ENCODE measurements at regions not wholly inside any gene's neighbourhood (a gene's known extent, or its start where the extent isn't known, plus 50 kb on each side); places are given as distances from the start of the nearest gene placed in this dataset.
A peak's percentile ranks its signal among the peaks of the same experiment; 100 is the strongest.
"Not testable (repeated sequence)": the region's sequence is repeated elsewhere in the genome, so short reads cannot be mapped to it uniquely, and the experiment has no call there.

GRCh38 chr5:143908959-143909358 is 97.0 kb downstream of the HMHB1 start:
- no peak for DNase-seq (ENCODE audit: low read depth)

- peak; percentile 89 for DNase-seq (ENCODE audit: low read depth)
Measured at GRCh38 chr5:143913008-143913752, 101.2 kb downstream of the HMHB1 start.

DNA sequence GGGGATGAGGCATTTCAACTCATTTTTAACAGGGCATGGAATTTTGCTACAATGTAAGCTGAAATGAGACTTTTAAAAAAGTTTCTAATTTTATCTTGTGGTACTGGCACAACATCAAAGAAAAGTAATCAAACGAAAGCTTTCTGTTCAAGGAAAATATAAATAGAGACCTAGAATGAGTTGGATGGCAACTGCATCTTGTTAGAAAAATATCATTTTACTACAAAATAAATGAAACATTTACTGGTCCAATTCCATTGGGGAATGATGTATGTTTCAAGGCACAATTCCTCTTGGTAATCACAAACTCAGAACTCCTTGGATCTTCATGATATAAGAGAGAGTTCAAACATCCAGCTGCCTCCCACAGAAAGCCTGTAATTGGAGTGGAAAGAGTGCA is 102.8 kb downstream of the HMHB1 start:
- DNase-seq (ENCODE audit: low read depth), result no peak

DNA sequence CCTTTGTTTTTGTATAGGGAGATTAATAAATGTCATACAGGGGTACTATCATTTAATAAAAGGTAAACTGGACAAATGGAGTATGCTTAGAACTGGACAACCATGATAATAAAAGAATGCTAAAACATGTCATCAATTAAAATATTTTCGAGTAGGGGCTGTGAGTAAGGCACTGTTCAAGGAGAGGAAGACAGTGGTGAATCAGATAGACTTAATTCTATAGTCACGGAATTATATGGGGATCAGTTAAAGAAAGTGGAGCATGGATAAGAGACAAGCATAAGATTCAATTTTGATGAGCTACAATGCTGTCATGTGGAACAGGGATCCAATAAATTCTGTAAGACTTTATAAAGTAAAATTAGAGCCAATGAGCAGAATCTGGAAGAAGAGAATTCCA is 104.5 kb downstream of the HMHB1 start:
- DNase-seq (ENCODE audit: low read depth), result no peak

GRCh38 chr5:143918961-143919360 is 107.0 kb downstream of the HMHB1 start:
- DNase-seq (ENCODE audit: low read depth), result no peak

DNA sequence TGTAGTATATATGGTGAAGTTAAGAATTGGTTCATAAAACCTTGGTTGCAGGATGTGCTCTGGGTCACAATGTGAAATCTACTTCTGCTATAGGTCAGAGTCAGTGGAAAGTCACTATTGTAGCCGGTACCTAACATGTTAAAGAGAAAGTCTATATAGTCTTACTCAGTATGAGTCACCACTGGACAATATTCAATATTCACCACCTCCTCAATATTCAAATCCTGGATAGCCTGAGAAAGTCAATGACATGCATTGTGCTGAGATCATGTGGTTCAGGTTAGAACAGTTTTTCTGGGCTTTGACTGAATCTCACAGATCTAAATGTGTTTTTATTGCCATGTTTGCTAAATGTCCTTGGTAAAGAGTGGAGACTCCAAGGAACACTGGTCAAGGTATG is 108.8 kb downstream of the HMHB1 start:
- peak; percentile 56 for DNase-seq (ENCODE audit: low read depth)

DNA sequence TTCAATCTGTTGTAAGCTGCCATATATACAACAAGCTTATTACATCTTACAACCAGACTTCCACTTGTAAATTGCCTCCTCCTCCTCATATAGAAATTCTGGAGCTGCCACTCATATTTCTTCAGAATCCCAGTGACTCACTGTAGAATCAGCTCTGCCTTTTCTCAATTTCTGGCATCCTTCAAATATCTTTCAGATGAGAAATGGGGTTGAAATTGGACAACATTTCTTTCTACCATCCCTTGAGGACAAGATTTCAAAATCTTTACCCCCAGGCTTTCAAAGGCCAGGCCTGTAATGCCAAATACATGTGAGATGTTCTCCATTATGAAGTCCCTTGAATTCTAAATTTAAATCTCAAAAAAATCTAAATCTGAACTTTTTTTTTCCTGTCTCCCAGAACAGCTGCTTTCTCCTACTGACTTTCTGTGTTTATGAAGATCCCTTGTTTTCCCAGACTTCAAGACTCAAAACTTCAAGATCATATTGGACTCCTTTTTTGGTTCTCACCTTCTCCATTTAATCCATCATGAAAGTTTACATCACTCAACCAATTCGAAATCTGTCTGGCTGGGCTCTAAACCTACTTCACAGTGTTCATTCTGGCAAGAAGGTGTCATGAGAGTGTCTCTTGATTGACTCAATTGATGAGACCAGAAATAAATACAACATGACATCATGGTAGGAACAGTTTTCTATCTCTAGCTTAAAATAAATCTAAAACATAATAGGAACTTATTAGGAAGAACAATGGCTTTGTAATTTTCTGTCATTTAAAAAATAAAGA is 109.8 kb downstream of the HMHB1 start:
- peak; percentile 95 for DNase-seq (ENCODE audit: low read depth)

- DNase-seq (ENCODE audit: low read depth), result peak; percentile 81
Measured at GRCh38 chr5:143922718-143923117, 110.8 kb downstream of the HMHB1 start.

DNA sequence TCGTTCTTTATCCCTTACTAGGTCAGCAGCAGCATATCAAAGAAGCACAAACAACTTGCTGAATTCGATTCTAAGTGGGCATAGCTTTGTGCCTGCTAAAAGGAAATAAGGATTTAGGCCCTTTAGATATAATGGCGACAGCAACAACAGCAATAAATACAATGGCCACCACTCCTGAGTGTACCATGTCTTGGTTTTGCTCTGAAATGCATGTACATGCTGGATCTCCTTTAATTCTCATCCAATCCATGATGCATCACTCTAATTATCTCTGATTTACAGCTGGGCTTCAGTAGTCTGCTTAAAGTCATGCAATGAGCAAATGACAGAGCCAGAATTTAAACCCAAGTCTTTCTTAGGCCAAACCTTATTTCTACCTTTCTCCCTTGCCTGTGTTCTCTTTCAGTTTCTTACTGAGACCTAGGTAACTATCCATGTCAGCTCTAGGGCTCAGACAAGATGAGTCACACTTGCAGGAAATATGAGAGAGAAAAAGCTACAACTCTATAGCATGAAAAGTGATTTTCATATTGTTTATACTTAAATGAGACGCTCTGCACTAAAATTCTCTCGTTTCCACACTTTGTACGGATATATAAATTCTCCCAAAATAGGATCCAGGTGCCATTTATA is 111.8 kb downstream of the HMHB1 start:
- peak; percentile 76 for DNase-seq (ENCODE audit: low read depth)

DNA sequence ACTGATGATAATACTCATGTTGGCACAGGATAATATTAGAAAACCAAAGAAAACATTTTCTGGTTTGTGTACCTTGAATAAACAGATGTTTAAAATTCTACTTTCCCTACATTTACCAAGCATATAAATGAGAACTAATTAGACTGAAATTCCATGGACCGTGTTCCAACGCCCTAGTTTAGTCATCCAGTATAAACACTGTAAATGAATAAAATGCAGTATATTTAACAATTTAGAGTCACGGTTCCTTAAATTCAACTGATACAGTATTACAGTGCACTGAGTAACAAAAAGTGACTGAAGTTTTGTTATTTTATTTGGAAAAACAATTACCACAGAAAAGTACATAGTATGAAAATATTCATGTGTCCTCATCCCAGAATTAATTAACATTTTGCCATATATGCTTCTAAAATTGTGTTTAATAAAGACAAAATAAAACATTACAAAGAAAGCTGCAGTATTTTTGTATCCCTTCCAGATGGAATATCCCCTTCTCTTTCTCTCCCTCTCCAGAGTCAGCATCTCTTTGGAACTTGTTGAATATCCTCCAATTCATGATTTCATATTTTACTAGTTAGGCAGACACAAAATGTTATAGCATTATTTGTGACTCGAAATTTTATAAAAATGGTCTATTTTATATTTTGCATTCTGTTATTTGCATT is 112.5 kb downstream of the HMHB1 start:
- no peak for DNase-seq (ENCODE audit: low read depth)

- not testable (repeated sequence) for DNase-seq (ENCODE audit: low read depth)
Measured at GRCh38 chr5:143924979-143925325, 113.0 kb downstream of the HMHB1 start.

DNA sequence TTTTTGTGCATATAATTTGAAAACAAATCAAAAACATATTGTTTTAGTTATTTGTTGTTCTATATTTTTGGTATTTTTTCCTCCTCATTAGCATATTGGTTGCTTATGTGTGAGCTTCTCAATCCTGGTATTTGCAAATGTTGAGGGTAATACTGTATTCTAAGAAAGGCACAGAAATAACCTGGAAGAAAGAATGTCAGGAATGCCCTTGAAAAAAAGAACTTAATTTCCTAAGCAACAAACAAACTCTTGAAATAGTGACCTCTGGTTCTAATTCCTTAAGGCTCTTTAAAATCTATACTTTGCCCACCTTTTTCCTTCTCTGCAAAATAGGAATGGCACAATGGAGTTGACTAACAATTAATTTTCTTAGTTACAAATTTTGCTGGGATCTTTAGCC is 117.5 kb downstream of the HMHB1 start:
- DNase-seq (ENCODE audit: low read depth), result no peak

DNA sequence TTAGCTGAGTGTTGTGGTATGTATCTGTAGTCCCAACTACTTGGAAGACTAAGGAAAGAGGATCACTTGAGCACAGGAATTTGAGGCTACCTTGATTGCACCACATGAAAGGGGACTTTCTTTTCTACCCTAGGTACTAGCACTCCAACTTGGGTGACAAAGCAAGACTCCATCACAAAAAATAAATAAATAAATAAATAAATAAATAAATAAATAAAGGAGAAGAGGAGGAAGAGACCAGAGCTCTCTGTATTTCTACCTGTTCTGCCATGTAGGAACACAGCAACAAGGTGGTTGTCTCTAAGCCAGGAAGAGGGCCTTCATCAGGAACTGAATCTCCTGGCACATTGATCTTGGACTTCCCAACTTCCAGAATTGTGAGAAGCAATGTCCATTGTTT is 118.6 kb downstream of the HMHB1 start:
- DNase-seq (ENCODE audit: low read depth), result no peak

GRCh38 chr5:143931476-143931875 is 119.5 kb downstream of the HMHB1 start:
- no peak for DNase-seq (ENCODE audit: low read depth)

DNA sequence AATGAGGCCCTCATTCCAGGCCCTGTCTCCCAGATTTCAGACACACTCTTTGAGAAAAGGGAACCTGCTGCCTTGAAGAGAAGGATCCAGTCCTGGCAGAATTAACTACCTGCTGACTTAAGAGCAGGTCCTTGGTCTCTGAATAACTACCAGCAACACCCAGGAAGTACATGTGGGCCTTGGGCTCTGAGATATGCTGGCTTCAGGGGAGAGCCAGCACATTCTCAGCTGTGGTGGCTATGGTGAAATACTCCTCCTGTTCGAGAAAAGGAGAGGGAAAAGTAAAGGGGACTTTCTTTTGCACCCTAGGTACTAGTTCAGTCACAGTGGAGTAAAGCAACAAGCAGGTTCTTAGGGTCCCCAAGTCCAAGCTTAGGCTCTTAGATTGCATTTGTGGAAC is 120.0 kb downstream of the HMHB1 start:
- no peak for DNase-seq (ENCODE audit: low read depth)

GRCh38 chr5:143932584-143932983 is 120.6 kb downstream of the HMHB1 start:
- DNase-seq (ENCODE audit: low read depth), result no peak

DNA sequence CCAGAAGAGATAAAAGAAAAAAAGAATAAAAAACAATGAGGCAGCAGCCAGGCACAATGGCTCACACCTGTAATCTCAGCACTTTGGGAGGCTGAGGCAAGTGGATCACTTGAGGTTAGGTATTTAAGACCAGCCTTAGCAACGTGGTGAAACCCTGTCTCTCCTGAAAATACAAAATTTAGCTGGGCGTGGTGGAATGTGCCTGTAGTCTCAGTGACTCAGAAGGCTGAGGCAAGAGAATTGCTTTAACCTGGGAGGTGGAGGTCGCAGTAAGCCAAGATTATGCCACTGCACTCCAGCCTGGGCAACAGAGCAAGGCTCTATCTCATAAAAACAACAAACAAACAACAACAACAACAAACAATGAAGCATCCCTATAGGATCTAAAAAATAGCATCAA is 121.5 kb downstream of the HMHB1 start:
- DNase-seq (ENCODE audit: low read depth), result no peak

- no peak for DNase-seq (ENCODE audit: low read depth)
Measured at GRCh38 chr5:143934821-143935220, 122.9 kb downstream of the HMHB1 start.

- DNase-seq (ENCODE audit: low read depth), result no peak
Measured at GRCh38 chr5:143938230-143938629, 126.3 kb downstream of the HMHB1 start.

- DNase-seq (ENCODE audit: low read depth), result peak; percentile 49
Measured at GRCh38 chr5:143946837-143947236, 134.9 kb downstream of the HMHB1 start.

DNA sequence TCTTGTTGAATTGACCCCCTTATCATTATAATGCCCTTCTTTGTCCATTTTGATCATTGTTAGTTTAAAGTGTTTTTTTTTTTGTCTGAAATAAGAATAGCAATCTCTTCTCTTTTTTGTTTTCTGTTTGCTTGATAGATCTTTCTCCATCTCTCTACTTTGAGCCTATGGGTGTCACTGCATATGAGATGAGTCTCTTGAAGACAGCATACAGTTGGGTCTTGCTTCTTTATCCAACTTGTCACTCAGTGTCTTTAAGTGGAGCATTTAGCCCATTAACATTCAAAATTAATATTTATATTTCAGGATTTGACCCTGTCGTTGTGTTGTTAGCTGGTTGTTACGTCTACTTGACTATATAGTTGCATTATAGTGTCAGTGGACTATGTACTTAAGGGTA is 135.4 kb downstream of the HMHB1 start:
- DNase-seq (ENCODE audit: low read depth), result no peak

DNA sequence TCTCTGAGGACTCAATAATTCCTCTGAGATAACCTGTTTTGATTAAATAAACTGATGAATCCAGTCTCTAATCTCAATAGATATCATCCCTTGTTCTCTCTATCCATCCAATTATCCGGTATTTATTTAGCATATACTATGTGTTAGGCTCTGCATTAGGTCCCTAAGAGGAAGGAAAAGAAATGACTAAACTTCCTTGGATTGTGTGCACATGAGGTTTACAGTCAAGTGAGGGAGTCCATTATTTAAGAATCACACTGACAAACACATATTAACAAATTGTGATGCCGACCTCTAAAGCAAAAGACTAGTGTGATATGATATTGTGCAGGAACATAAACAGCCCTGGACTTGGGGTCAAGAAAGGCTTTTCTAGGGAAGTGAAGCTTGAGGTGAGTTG is 140.8 kb downstream of the HMHB1 start:
- no peak for DNase-seq (ENCODE audit: low read depth)

- no peak for DNase-seq (ENCODE audit: low read depth)
Measured at GRCh38 chr5:143953851-143954250, 141.9 kb downstream of the HMHB1 start.

Data from iris pigment epithelial cell (primary cell).